ENCODE measurements at regions not wholly inside any gene's neighbourhood (a gene's known extent, or its start where the extent isn't known, plus 50 kb on each side); places are given as distances from the start of the nearest gene placed in this dataset.

GRCh38 chr1:201758499-201759050 is 70.4 kb upstream of the IPO9 start:
- TF ChIP-seq CTCF (IDR thresholded peaks at IDR 0.05; ENCODE audit: low read depth, low read length) (no peak), POLR2A (IDR thresholded peaks at IDR 0.05; ENCODE audit: extremely low read depth, insufficient read length) (no peak)

All from NB4 (cell line).